H9 (cell line): ENCODE measurements at regions not wholly inside any gene's neighbourhood (a gene's known extent, or its start where the extent isn't known, plus 50 kb on each side); places are given as distances from the start of the nearest gene placed in this dataset.

Experiments used
- DNase-seq: peaks from one replicate; pipeline ENCODE4 v3.0.0-alpha.2; 2017
- H2AFZ ChIP-seq: one replicate; pipeline ENCODE4 v1.6.1; 2013; ENCODE audit warnings: mild to moderate bottlenecking, low read length, control low read depth, moderate library complexity
- H2AK5ac ChIP-seq: 2 replicates; pipeline ENCODE4 v1.6.1; 2013; ENCODE audit warnings: low read length, control low read depth, mixed read lengths; ENCODE audit not compliant: insufficient read length
- H2BK120ac ChIP-seq: one replicate; pipeline ENCODE4 v1.6.1; 2013; ENCODE audit warnings: low read depth, mild to moderate bottlenecking, low read length, control low read depth, inconsistent platforms; ENCODE audit not compliant: poor library complexity, severe bottlenecking
- H2BK12ac ChIP-seq: 2 replicates; pipeline ENCODE4 v1.6.1; 2013; ENCODE audit warnings: low read length, control low read depth, mixed read lengths, low read depth; ENCODE audit not compliant: insufficient read length
- H2BK15ac ChIP-seq: 2 replicates; pipeline ENCODE4 v1.6.1; 2013; ENCODE audit warnings: low read depth, low read length, control low read depth
- H2BK20ac ChIP-seq: one replicate; pipeline ENCODE4 v1.6.1; 2013; ENCODE audit warnings: low read depth, mild to moderate bottlenecking, low read length, control low read depth, inconsistent platforms; ENCODE audit not compliant: poor library complexity, severe bottlenecking
- H2BK5ac ChIP-seq: 2 replicates; pipeline ENCODE4 v1.6.1; 2013; ENCODE audit warnings: low read length, control low read depth, mixed read lengths; ENCODE audit not compliant: insufficient read length
- H3K14ac ChIP-seq: 2 replicates; pipeline ENCODE4 v1.6.1; 2013; ENCODE audit warnings: low read length, control low read depth; ENCODE audit not compliant: insufficient read depth
- H3K18ac ChIP-seq: 2 replicates; pipeline ENCODE4 v1.6.1; 2013; ENCODE audit warnings: low read depth, mild to moderate bottlenecking, mixed read lengths, low read length, control low read depth; ENCODE audit not compliant: insufficient read length
- H3K23ac ChIP-seq: 2 replicates; pipeline ENCODE4 v1.6.1; 2013; ENCODE audit warnings: low read length, control low read depth, mixed read lengths, low read depth; ENCODE audit not compliant: insufficient read length
- H3K23me2 ChIP-seq: 2 replicates; pipeline ENCODE4 v1.6.1; 2013; ENCODE audit warnings: low read depth, mild to moderate bottlenecking, mixed read lengths, low read length, control low read depth; ENCODE audit not compliant: insufficient read length, poor library complexity, severe bottlenecking
- H3K27ac ChIP-seq: 2 replicates; pipeline ENCODE4 v1.5.1; 2013; ENCODE audit warnings: low read length, control low read depth, mixed read lengths, low read depth; ENCODE audit not compliant: insufficient read length
- H3K27me3 ChIP-seq: 2 replicates; pipeline ENCODE4 v1.6.1; 2013; ENCODE audit warnings: low read length, control low read depth, inconsistent platforms; ENCODE audit not compliant: insufficient read depth
- H3K4ac ChIP-seq: 2 replicates; pipeline ENCODE4 v1.6.1; 2013; ENCODE audit warnings: low read depth, mild to moderate bottlenecking, control low read depth, inconsistent platforms, low read length, moderate library complexity
- H3K4me1 ChIP-seq: 2 replicates; pipeline ENCODE4 v1.6.1; 2013; ENCODE audit warnings: low read length, control low read depth, inconsistent platforms; ENCODE audit not compliant: insufficient read depth
- H3K4me2 ChIP-seq: 2 replicates; pipeline ENCODE4 v1.6.1; 2013; ENCODE audit warnings: low read length, control low read depth, mixed read lengths; ENCODE audit not compliant: insufficient read length, insufficient read depth
- H3K56ac ChIP-seq: 2 replicates; pipeline ENCODE4 v1.6.1; 2013; ENCODE audit warnings: low read depth, mild to moderate bottlenecking, mixed read lengths, low read length, control low read depth; ENCODE audit not compliant: insufficient read length
- H3K79me1 ChIP-seq: 2 replicates; pipeline ENCODE4 v1.6.1; 2013; ENCODE audit warnings: low read depth, mild to moderate bottlenecking, moderate library complexity, low read length, control low read depth, inconsistent platforms; ENCODE audit not compliant: insufficient read depth, poor library complexity, severe bottlenecking
- H3K79me2 ChIP-seq: 2 replicates; pipeline ENCODE4 v1.6.1; 2013; ENCODE audit warnings: low read length, control low read depth, inconsistent platforms; ENCODE audit not compliant: insufficient read depth
- H3K9ac ChIP-seq: 2 replicates; pipeline ENCODE4 v1.6.1; 2013; ENCODE audit warnings: low read length, control low read depth, mixed read lengths; ENCODE audit not compliant: insufficient read length; ENCODE audit errors: extremely low read depth
- H3K9me3 ChIP-seq: one replicate; pipeline ENCODE4 v1.6.1; 2013; ENCODE audit warnings: low read depth, low read length, inconsistent platforms; ENCODE audit not compliant: control insufficient read depth
- H3T11ph ChIP-seq: one replicate; pipeline ENCODE4 v1.6.1; 2013; ENCODE audit warnings: mild to moderate bottlenecking, low read length, control low read depth, inconsistent platforms
- H4K20me1 ChIP-seq: one replicate; pipeline ENCODE4 v1.6.1; 2013; ENCODE audit not compliant: control insufficient read depth, insufficient read length, insufficient read depth
- H4K5ac ChIP-seq: 2 replicates; pipeline ENCODE4 v1.6.1; 2013; ENCODE audit warnings: low read depth, mild to moderate bottlenecking, mixed read lengths, low read length, control low read depth; ENCODE audit not compliant: insufficient read length
- H4K8ac ChIP-seq: replicated peaks from 2 replicates; pipeline ENCODE4 v1.6.1; 2013; ENCODE audit warnings: low read length, control low read depth, mixed read lengths, low read depth; ENCODE audit not compliant: insufficient read length
- H4K91ac ChIP-seq: 2 replicates; pipeline ENCODE4 v1.6.1; 2013; ENCODE audit warnings: low read depth, mild to moderate bottlenecking, moderate library complexity, mixed read lengths, low read length, control low read depth; ENCODE audit not compliant: insufficient read length
- H3K27ac Mint-ChIP-seq, 3 experiments: 2 replicates in 2 of 3; 3 replicates in 1 of 3; pipeline ENCODE4 v1.8.0; 2020 to 2021; ENCODE audit warnings: mixed read lengths in 3 of 3, mild to moderate bottlenecking in 1 of 3, moderate library complexity in 1 of 3
- H3K27me3 Mint-ChIP-seq: 2 replicates; pipeline ENCODE4 v1.8.0; 2021; ENCODE audit warnings: low read depth, mild to moderate bottlenecking, moderate library complexity, mixed read lengths
- H3K36me3 Mint-ChIP-seq, 3 experiments: 2 replicates in 2 of 3; 3 replicates in 1 of 3; pipeline ENCODE4 v1.8.0; 2020 to 2021; ENCODE audit warnings: low read depth in 3 of 3, mixed read lengths in 3 of 3; ENCODE audit not compliant: insufficient read depth in 1 of 3
- H3K4me1 Mint-ChIP-seq, 2 experiments: 2 replicates each; pipeline ENCODE4 v1.8.0; 2020; ENCODE audit warnings: mixed read lengths in 2 of 2
- H3K4me3 Mint-ChIP-seq, 2 experiments: 2 replicates in 1 of 2; 3 replicates in 1 of 2; pipeline ENCODE4 v1.8.0; 2020 to 2021; ENCODE audit warnings: mild to moderate bottlenecking in 2 of 2, mixed read lengths in 2 of 2, moderate library complexity in 1 of 2
- H3K9me3 Mint-ChIP-seq, 2 experiments: 2 replicates in 1 of 2; 3 replicates in 1 of 2; pipeline ENCODE4 v1.8.0; 2020; ENCODE audit warnings: mild to moderate bottlenecking in 2 of 2, mixed read lengths in 2 of 2, moderate library complexity in 1 of 2
- CTCF ChIP-seq: fragments of 200-600 bp; sonication (generic); conservative IDR thresholded peaks from 3 replicates; pipeline ENCODE4 v1.8.0; 2021; ENCODE audit warnings: antibody characterized with exemption, mild to moderate bottlenecking

GRCh38 chr9:93857528-93857927, 97.6 kb downstream of the BARX1 start:
- no peak overlapping the region for H3K4ac ChIP-seq
- H2BK120ac ChIP-seq = no peak overlapping the region
- no peak overlapping the region for H3T11ph ChIP-seq
- Mint-ChIP-seq H3K27ac (no peak overlapping the region; a peak in 1 of 7 replicates), H3K4me3 (no peak overlapping the region), H3K36me3 (no peaks in the 10 kb centered on the region), H3K27me3 (peaks cover 6% of the 10 kb centered on the region), H3K4me1 (peaks cover 5 to 24% of the 10 kb centered on the region in 2 experiments), H3K9me3 (peaks cover 0 to 2% of the 10 kb centered on the region in 2 experiments; a peak in 1 of 5 replicates)
- H2BK5ac ChIP-seq = no peak overlapping the region
- H2AK5ac ChIP-seq = no peak overlapping the region
- no peak overlapping the region for H3K14ac ChIP-seq
- no peaks in the 10 kb centered on the region for H3K79me1 ChIP-seq
- no peaks in the 10 kb centered on the region for H3K27me3 ChIP-seq
- no peak overlapping the region for H2AFZ ChIP-seq
- no peak overlapping the region for H3K9ac ChIP-seq
- no peaks in the 10 kb centered on the region for H3K9me3 ChIP-seq
- TF ChIP-seq CTCF = no peak
- no peak for DNase-seq
- no peak overlapping the region for H3K18ac ChIP-seq
- H3K79me2 ChIP-seq = no peaks in the 10 kb centered on the region
- no peak overlapping the region for H3K4me2 ChIP-seq
- no peaks in the 10 kb centered on the region for H3K23me2 ChIP-seq
- no peak overlapping the region for H2BK12ac ChIP-seq
- H4K20me1 ChIP-seq = no peaks in the 10 kb centered on the region
- no peak overlapping the region for H3K23ac ChIP-seq
- no peak overlapping the region for H4K91ac ChIP-seq
- no peak overlapping the region for H2BK20ac ChIP-seq
- H3K56ac ChIP-seq = no peak overlapping the region
- no peak overlapping the region for H4K8ac ChIP-seq
- no peak overlapping the region for H3K27ac ChIP-seq
- H3K4me1 ChIP-seq = no peaks in the 10 kb centered on the region
- no peak overlapping the region for H2BK15ac ChIP-seq
- H4K5ac ChIP-seq = no peak overlapping the region
